Breast epithelium (tissue), 4 donors: ENCODE measurements at regions not wholly inside any gene's neighbourhood (a gene's known extent, or its start where the extent isn't known, plus 50 kb on each side); places are given as distances from the start of the nearest gene placed in this dataset.

Experiments used
- DNase-seq, 2 donors: peaks; one replicate each; pipeline ENCODE4 v3.0.0-alpha.2; 2019; ENCODE audit warnings: low spot score in 2 of 2
- H3K27ac ChIP-seq, 2 donors: fragments of 200-600 bp; sonication (generic) in 1 of 2; one replicate each; pipeline ENCODE4 v1.5.1; 2016 to 2019; ENCODE audit warnings: mild to moderate bottlenecking in 1 of 2
- H3K27me3 ChIP-seq, 2 donors: fragments of 200-600 bp; sonication (generic) in 1 of 2; one replicate each; pipeline versions ENCODE4 v1.5.1 to v1.6.0; 2017 to 2019; ENCODE audit warnings: control low read depth in 1 of 2, mild to moderate bottlenecking in 1 of 2
- H3K36me3 ChIP-seq: fragments of 200-600 bp; one replicate; pipeline ENCODE4 v1.5.1; 2019
- H3K4me1 ChIP-seq, 2 donors: fragments of 200-600 bp; sonication (generic); one replicate each; pipeline ENCODE4 v1.5.1; 2016 to 2019; ENCODE audit warnings: control low read depth in 1 of 2
- H3K4me3 ChIP-seq, 3 donors: fragments of 200-600 bp; sonication (generic); 1 replicate in 2 of 3; 2 replicates in 1 of 3; pipeline ENCODE4 v1.5.1; 2016 to 2019; ENCODE audit warnings: mild to moderate bottlenecking in 3 of 3, moderate library complexity in 2 of 3
- H3K9me3 ChIP-seq, 2 donors: fragments of 200-600 bp; sonication (generic) in 1 of 2; one replicate each; pipeline ENCODE4 v1.5.1; 2016 to 2019; ENCODE audit warnings: control low read depth in 1 of 2
- CTCF ChIP-seq, 3 donors: fragments of 450-650 bp; IDR thresholded peaks; one replicate each; pipeline ENCODE4 v1.5.1; 2016 to 2017; ENCODE audit warnings: antibody characterized with exemption in 3 of 3, mild to moderate bottlenecking in 3 of 3, moderate library complexity in 3 of 3
- POLR2A ChIP-seq: fragments of 450-650 bp; IDR thresholded peaks from one replicate; pipeline ENCODE4 v1.6.1; 2016; ENCODE audit warnings: antibody characterized with exemption, mild to moderate bottlenecking, moderate library complexity
- POLR2AphosphoS5 ChIP-seq, 3 donors: sonication (generic); formaldehyde crosslinking; IDR thresholded peaks; one replicate each; pipeline ENCODE4 v1.6.1; 2017; ENCODE audit warnings: antibody characterized with exemption in 3 of 3
- intact Hi-C: fragments of 100-400 bp; cut with DNase I; formaldehyde crosslinking; loops from one replicate; pipeline ENCODE4 v1.15.1; 2023; ENCODE audit warnings: low total_unique reads

- TF ChIP-seq POLR2AphosphoS5 (IDR thresholded peaks at IDR 0.05) (no peak), CTCF (IDR thresholded peaks at IDR 0.05) (no peak), POLR2A (no peak)
- no peak for DNase-seq
- Histone ChIP-seq H3K4me1 (no peaks in the 10 kb centered on the region), H3K9me3 (no peaks in the 10 kb centered on the region), H3K27me3 (no peaks in the 10 kb centered on the region), H3K4me3 (no peak overlapping the region), H3K36me3 (no peaks in the 10 kb centered on the region), H3K27ac (peak overlapping the region in 1 of 2 donors; percentile 63)
- intact Hi-C loops, result no loop called here
Observed at GRCh38 chr2:8545695-8546611, 135.9 kb upstream of the ID2 start.

- no peak for DNase-seq
- intact Hi-C loops, result no loop called here
- H3K27me3 ChIP-seq, result no peaks in the 10 kb centered on the region
- H3K27ac ChIP-seq, result no peak overlapping the region
- no peak overlapping the region for H3K4me3 ChIP-seq
- no peaks in the 10 kb centered on the region for H3K9me3 ChIP-seq
- TF ChIP-seq CTCF (IDR thresholded peaks at IDR 0.05), result no peak
- no peak for TF ChIP-seq POLR2A
- TF ChIP-seq POLR2AphosphoS5 (IDR thresholded peaks at IDR 0.05), result no peak
- H3K4me1 ChIP-seq, result no peaks in the 10 kb centered on the region
- H3K36me3 ChIP-seq, result no peaks in the 10 kb centered on the region
Observed at GRCh38 chr2:8546612-8547283, 135.1 kb upstream of the ID2 start.

GRCh38 chr2:8547284-8548064 lies 134.4 kb upstream of the ID2 start:
- intact Hi-C loops, result no loop called here

GRCh38 chr2:8548065-8548618 lies 133.7 kb upstream of the ID2 start:
- no peak overlapping the region for H3K27ac ChIP-seq
- H3K4me3 ChIP-seq, result no peak overlapping the region
- DNase-seq, result no peak
- H3K27me3 ChIP-seq, result no peaks in the 10 kb centered on the region
- no peak for TF ChIP-seq POLR2AphosphoS5 (IDR thresholded peaks at IDR 0.05)
- no peak for TF ChIP-seq CTCF (IDR thresholded peaks at IDR 0.05)
- TF ChIP-seq POLR2A, result no peak
- H3K4me1 ChIP-seq, result no peaks in the 10 kb centered on the region
- intact Hi-C loops, result no loop called here
- H3K36me3 ChIP-seq, result no peaks in the 10 kb centered on the region
- no peaks in the 10 kb centered on the region for H3K9me3 ChIP-seq

More at GRCh38 chr2:8547284-8548064, 134.4 kb upstream of the ID2 start:
- no peak for TF ChIP-seq POLR2A
- no peak for TF ChIP-seq POLR2AphosphoS5 (IDR thresholded peaks at IDR 0.05)
- no peak for TF ChIP-seq CTCF (IDR thresholded peaks at IDR 0.05)
- H3K4me3 ChIP-seq, result no peak overlapping the region
- H3K9me3 ChIP-seq, result no peaks in the 10 kb centered on the region
- no peaks in the 10 kb centered on the region for H3K36me3 ChIP-seq
- DNase-seq, result no peak
- no peak overlapping the region for H3K27ac ChIP-seq
- H3K27me3 ChIP-seq, result no peaks in the 10 kb centered on the region
- H3K4me1 ChIP-seq, result no peaks in the 10 kb centered on the region
